IPS-18c (cell line): ENCODE measurements at regions not wholly inside any gene's neighbourhood (a gene's known extent, or its start where the extent isn't known, plus 50 kb on each side); places are given as distances from the start of the nearest gene placed in this dataset.
"Not testable (repeated sequence)": the region's sequence is repeated elsewhere in the genome, so short reads cannot be mapped to it uniquely, and the experiment has no call there.

ENCODE experiments used
- H3K4me3 ChIP-seq: 2 replicates; pipeline ENCODE4 v1.7.0; 2013; ENCODE audit warnings: low read depth, mild to moderate bottlenecking, low read length, moderate library complexity; ENCODE audit not compliant: insufficient read depth
- H3K9me3 ChIP-seq: one replicate; pipeline ENCODE4 v1.6.1; 2013; ENCODE audit warnings: mild to moderate bottlenecking, low read length, moderate library complexity; ENCODE audit not compliant: control insufficient read depth, insufficient read depth

DNA sequence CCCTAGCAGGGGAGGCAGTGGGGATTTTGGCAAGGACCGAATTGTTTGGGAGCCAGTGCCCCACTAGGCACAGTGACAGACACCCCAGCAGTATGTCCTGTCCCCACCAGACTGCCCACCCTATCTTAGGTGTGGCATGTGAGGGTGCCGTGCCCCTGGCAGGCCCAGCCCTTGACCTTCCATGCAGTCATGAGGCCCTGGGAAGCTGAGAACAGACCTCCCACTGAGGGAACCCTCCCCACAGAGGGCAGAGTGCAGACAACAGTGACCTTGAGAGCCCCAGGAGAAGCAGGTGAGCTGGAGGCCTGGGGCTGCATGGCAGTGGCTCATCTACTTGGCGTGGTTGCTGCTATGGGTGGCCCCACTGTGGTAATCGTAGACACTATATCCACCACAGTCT, 538.1 kb downstream of the GOLGA6L6 start:
- H3K9me3 ChIP-seq, H3K4me3 ChIP-seq: not testable (repeated sequence)

DNA sequence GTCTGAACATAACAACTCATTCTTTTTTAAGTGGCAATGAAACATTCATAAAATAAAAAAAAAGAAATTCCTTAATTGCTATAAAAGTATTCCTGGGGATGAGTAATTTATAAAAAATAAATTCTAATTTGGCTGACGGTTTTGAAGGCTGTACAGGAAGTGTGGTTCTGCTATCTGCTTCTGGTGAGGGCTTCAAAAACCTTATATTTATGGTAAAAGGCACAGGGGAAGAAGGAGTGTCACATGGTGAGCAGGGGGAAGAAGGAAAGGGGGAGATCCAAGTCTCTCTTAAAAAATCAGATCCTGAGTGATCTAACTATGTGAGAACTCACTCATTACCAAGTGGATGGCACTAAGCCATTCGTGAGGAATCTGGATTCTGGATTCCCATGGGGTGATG, 539.0 kb downstream of the GOLGA6L6 start:
- not testable (repeated sequence) for H3K9me3 ChIP-seq, H3K4me3 ChIP-seq

DNA sequence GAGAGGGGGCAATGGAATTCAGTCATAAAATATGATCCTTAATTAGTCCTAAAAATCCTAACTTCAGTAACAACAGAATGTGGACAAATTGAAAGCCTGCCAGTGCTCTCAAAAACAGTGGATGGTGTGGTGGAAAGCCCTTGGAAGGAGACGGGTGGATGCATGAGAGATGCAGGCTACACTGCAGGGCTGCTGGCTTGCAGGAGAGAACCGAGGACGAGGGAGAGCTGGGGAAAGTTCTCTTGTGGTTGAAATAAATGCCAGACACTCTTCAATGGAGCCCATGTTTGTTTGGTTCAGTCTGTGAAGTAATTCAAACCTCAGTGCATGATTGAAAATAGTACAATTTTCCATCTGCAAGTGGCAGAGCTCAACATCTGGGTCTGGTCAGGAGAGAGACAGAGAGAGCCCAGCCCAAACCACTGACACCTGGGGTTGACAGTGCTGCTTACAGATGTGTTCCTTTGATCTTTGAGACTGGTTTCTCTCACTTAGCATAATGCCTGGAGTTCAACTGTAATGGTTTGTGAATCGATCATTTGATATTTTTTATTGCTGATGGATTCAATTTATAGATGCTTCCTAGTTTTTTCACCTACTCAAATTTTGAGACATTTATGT, 544.9 kb downstream of the GOLGA6L6 start:
- not testable (repeated sequence) for H3K9me3 ChIP-seq, H3K4me3 ChIP-seq

DNA sequence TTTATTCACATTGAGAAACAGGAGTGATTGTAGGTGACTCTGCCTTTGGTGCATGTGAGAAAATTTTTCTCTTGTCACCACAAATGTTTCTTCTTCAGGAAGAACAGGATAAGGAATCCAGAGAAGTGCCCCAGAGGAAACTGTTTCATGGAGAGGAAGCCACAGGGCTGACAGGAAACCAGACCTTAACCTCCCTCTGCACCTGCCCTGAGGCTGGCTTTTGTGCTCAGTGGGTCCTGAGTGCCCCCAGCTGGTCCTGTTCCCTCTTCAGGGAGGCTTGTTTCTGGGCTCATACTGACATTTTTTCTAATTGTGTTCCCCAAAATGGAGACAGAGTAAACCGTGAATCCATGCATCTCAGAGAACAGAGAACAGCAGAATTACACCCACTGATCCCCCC, 546.3 kb downstream of the GOLGA6L6 start:
- not testable (repeated sequence) for H3K9me3 ChIP-seq, H3K4me3 ChIP-seq

DNA sequence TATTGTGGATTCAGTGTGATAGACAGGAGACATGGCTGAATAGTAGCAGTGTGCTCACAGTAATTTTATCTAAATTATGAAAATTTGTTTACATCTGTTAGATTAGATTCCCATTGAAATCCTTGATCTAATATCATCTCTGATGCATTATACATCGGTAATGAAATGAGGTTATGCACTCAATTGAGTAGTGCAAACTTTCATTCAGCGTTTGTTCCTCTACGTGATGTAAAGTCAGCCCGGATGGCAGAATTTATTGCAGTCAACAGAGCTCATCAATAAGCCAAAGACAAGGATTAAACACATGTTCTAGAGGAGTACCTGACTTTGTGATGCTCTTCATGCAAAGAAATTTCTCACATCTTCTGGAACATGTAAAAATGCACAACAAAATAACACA, 549.2 kb downstream of the GOLGA6L6 start:
- Histone ChIP-seq H3K4me3 (no peak overlapping the region), H3K9me3 (peaks cover 7% of the 10 kb centered on the region)

DNA sequence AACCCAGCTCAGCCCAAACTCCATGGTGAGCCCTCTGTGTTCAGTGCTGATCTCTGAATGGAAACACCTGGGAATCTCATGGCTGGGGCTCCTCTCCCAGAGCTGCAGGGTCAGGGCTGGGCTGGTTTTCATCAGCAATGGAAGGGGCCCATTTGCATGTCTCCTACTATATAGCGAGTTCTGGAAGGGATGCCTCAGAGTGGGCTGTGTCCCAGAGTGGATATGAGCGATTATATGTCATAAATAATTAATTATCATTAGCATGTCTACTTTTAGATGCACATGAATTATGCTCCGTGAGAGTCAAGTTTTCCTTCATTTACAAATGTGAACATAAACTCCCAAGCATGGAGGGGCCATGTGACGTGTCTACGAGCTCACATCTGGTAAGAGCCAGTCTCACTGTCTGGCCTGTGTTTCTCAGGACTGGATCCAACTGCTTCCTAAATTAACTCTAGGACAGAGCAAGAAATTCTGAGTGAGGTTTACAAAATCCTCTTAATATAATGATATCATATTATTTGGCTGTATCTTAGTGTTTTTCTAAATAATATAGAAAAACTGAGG, 553.4 kb downstream of the GOLGA6L6 start:
- Histone ChIP-seq H3K4me3 (no peak overlapping the region), H3K9me3 (peaks cover 12% of the 10 kb centered on the region)

DNA sequence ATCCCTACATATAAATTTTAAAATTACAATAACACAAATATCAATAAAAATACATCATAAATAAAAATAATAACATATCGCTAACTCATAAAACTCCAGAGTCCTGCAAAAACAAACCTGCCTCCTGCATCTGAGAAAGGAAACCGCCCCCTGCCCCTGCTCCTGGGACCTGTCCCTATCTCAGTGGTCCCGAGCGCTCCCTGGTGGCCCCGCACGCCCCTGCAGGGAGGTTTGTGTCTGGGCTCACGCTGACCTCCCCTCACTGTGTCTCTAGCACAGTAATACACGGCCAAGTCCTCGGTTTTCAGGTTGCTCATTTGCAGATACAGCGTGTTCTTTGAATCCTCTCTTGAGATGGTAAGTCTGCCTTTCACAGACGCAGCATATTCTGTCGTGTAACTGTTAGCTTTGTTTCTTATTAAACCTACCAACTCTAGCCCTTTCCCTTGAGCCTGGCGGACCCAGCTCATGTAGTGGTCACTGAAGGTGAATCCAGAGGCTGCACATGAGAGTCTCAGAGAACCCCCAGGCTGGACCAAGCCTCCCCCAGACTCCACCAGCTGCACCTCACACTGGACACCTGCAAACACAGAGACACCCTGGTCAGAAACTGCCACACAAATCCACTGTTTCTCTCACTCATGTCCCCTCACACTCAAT, 554.1 kb downstream of the GOLGA6L6 start:
- H3K4me3 ChIP-seq = no peak overlapping the region
- H3K9me3 ChIP-seq = peaks cover 12% of the 10 kb centered on the region

DNA sequence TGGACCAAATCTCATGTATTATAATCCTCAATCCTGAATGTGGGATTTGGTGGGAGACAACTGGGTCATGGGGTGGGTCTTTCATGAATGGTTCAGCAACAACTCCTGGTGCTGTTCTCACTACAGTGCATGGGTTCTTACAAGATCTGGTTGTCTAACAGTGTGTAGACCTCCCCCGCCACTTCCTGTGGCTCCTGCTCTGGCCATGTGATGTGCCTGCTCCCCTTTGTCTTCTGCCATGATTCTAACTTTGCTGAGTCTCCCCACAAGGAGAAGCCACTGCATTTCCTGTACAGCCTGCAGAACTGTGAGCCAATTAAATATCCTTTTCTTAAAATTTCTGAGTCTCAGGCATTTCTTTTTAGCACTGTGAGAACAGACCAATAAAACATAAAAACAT, 557.5 kb downstream of the GOLGA6L6 start:
- Histone ChIP-seq H3K4me3 (no peak overlapping the region), H3K9me3 (peaks cover 14% of the 10 kb centered on the region)

DNA sequence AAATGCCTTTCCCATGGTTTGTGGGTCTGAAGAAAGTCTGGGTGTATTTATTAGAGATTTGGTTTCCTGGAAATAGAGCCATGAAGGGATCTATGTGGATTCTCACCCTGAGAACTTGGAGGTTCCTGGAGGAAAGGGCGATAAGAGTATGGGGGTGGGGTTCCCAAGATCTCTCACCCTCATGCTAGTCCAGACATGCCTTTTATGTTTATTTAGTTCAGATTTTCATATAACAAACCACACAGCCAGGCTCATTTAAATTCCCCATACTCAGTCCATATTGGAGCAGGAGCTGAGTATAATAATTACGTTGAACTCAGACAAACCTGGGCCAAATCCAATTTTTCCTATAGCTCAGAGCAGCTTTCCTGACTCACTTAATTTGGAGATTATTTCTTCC, 566.6 kb downstream of the GOLGA6L6 start:
- no peak overlapping the region for H3K4me3 ChIP-seq
- H3K9me3 ChIP-seq = peaks cover 7% of the 10 kb centered on the region

DNA sequence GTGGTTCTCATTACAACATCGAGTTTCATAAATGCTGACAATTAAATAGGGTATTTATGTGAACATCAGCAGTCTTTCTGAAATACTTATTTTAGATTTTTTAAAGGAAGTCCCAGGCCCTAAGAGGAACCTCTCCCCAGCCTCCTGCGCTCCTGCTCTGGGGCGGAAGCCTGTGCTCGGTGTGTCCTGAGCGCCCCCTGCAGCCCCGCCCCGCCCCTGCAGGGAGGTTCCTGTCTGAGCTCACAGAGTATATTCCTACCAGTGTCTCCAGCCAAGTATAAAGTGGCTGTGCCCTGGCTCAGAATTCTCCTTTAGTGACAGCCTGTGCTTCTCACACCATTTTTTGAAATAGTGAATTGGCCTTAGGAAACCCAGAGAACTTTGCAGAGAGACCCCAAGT, 567.9 kb downstream of the GOLGA6L6 start:
- H3K9me3 ChIP-seq = peaks cover 7% of the 10 kb centered on the region

DNA sequence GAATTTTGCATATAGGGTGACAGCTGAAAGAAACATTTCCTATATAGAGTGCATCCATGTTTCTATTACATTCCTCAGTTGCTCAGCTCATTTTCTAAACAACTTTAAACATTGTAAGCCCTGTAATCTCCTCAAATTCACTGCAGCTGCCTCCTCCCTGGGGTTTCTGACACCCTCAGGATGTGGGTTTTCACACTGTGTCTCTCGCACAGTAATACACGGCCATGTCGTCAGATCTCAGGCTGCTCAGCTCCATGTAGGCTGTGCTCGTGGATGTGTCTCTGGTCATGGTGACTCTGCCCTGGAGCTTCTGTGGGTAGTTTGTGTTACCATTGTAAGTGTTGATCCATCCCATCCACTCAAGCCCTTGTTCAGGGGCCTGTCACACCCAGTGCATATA, 569.0 kb downstream of the GOLGA6L6 start:
- not testable (repeated sequence) for H3K4me3 ChIP-seq, H3K9me3 ChIP-seq

More for the DNA sequence above, 567.9 kb downstream of the GOLGA6L6 start:
- no peak overlapping the region for H3K4me3 ChIP-seq

DNA sequence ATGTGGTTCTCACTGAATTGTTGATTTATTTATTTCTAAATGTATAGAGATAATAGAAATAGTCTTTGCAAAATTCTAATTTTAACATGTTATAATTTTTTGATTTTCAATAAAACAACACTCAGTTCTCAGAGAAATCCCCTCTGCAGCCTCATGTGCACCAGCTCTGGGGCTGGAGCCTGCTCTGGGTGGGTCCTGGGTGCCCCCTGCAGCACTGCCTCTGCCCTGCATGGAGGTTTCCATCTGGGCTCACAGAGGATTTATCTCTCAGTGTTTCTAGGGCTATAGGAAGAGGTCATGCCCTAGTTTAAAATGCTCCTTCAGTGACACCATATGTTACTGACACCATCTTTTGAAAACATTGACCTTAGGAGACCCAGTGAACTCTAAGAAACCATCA, 576.0 kb downstream of the GOLGA6L6 start:
- H3K4me3 ChIP-seq, H3K9me3 ChIP-seq: not testable (repeated sequence)

DNA sequence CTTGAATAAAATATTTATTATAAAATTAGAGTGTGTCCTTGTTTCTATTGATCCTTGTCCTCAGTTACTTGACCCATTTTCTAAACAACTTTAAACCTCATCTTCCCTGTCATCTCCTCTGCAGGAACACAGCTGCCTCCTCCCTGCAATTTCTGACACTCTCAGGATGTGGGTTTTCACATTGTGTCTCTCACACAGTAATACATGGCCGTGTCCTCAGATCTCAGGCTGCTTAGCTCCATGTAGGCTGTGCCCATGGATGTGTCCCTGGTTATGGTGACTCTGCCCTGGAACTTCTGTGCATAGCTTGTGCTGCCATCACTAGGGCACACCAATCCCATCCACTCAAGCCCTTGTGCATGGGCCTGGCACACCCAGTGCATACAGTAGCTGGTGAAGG, 577.1 kb downstream of the GOLGA6L6 start:
- not testable (repeated sequence) for H3K9me3 ChIP-seq, H3K4me3 ChIP-seq

DNA sequence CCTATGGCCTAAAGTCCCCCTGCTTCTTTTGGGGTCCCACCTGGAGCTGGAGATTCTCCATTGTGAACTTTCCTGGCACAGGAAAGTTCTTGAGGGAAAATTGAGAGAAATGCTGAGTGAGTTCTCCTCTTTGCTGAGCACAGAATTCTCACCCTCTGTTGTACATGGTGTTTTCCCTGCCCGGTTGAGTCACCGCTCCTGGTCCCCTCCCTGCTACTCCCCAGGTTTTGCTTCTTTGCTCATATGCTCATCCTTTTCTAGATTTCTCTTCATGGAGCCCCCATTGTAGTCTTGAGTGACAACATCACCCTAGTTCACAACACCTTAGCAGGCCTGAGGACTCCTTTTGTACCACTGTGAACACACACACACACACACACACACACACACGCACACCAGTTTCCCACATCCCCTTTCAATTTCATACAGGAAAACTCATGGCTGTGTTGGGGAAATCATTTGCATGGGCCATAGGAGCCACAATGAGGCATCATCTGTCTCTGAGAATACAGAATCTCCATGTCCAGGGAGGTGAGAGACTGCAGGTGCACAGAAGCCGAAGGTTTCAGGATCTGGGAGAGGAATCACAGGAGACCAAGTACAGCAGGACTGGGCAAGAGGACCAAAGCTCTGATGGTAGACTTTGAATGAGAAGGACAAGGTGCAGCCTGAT, 585.3 kb downstream of the GOLGA6L6 start:
- Histone ChIP-seq H3K4me3 (no peak overlapping the region), H3K9me3 (peaks cover 7% of the 10 kb centered on the region)

DNA sequence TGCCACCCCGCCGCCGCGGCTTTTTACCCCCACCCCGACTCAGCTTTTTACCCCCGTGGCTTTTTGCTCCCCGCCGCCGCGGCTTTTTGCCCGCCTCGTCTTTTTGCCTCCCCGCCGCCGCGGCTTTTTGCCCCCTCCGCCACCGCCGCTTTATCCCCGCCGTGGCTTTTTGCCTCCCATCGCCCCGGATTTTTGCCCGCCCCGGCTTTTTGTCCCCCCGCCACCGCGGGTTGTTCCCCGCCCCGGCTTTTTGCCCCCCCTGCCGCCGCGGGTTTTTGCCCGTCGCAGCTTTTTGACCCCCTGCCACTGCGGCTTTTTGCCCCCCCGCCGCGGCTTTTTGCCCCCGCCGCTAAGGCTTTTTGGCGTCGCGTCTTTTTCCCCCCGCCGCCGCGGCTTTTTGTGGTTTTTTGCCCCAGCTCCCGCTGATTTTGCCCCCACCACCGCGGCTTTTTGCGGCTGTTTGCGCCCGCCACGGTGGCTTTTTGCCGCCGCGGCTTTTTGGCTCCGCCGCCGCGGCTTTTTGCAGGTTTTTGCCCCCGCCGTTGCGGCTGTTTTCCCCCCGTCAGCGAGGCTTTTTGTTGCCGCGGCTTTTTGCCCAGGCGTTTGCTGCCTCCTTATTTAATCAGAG, 597.2 kb downstream of the GOLGA6L6 start:
- no peak overlapping the region for H3K4me3 ChIP-seq

DNA sequence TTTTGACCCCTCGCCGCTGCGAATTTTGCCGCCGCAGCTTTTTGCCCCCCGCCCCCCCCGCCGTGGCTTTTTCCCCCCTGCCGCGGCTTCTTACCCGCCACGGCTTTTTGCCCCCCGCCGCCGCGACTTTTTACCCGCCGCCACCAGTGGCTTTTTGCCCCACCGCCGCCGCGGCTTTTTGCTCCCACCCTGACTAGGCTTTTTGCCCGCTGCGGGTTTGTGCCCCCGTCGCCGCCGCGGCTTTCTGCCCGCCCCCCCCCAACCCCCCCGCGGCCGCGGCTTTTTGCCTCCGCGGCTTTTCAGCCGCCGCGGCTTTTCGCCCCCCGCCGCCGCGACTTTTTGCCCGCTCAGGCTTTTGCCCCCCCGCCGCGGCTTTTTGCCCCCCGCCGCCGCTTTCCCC, 598.1 kb downstream of the GOLGA6L6 start:
- peaks cover 11% of the 10 kb centered on the region for H3K9me3 ChIP-seq
- no peak overlapping the region for H3K4me3 ChIP-seq

More for the DNA sequence above, 597.2 kb downstream of the GOLGA6L6 start:
- H3K9me3 ChIP-seq = peaks cover 10% of the 10 kb centered on the region

DNA sequence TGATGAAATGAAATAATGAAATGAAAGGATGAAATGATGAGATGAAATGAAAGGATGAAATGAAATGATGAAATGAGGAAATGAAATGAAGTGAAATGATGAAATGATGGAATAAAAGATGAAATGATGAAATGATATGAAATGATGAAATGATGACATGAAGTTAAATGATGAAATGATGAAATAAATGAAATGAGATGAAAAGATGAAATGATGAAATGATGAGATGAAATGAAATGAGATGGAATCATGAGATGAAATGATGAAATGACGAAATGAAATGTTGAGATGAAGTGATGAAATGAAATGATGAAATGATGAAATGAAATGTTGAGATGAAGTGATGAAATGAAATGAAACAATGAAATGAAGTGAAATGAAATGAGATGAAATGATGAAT, 638.3 kb downstream of the GOLGA6L6 start:
- not testable (repeated sequence) for H3K9me3 ChIP-seq, H3K4me3 ChIP-seq

DNA sequence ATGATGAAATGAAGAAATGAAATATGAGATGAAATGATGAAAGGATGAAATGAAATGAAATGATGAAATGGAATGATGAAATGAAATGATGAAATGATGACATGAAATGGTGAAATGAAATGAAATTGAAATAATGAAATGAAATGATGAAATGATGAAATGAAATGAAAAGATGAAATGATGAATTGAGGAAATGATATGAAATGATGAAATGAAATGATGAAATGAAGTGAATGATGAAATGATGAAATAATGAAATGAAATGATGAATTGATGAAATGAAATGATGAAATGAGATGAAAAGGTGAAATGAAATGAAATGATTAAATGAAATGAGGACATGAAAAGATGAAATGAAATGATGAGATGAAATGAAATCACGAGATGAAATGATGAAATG, 639.2 kb downstream of the GOLGA6L6 start:
- H3K9me3 ChIP-seq, H3K4me3 ChIP-seq: not testable (repeated sequence)
